ENCODE measurements at regions not wholly inside any gene's neighbourhood (a gene's known extent, or its start where the extent isn't known, plus 50 kb on each side); places are given as distances from the start of the nearest gene placed in this dataset.

DNA sequence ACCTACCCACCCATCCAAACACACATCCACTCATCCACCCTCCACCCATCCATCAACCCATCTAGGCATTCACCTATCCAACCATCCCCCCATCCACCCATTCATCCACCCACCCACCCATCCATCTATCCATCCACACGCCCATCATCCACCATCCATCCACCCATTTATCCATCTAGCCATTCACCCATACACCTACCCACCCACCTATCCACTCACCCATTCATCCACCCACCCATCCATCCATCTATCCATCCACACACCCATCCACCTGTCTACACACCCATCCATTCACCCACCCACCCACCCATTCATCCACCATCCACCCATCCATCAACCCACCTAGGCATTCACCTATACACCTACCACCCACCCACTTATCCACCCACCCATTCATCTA lies 72.6 kb upstream of the GALNT9 start:
- Mint-ChIP-seq H3K9me3 (no peaks in the 10 kb centered on the region; a peak in 2 of 5 replicates), H3K36me3 (ENCODE audit: insufficient read depth in 1 of 3, low read depth in 3 of 3) (no peaks in the 10 kb centered on the region), H3K27me3 (ENCODE audit: low read depth) (peaks cover 73% of the 10 kb centered on the region), H3K4me1 (peaks cover 3 to 22% of the 10 kb centered on the region in 2 experiments; a peak in 3 of 4 replicates), H3K4me3 (no peak overlapping the region), H3K27ac (no peak overlapping the region)
- Histone ChIP-seq H2BK5ac (ENCODE audit: insufficient read length, low read length) (no peak overlapping the region), H3K27ac (ENCODE audit: insufficient read length, low read depth, low read length) (no peak overlapping the region), H2AFZ (ENCODE audit: low read length) (no peak overlapping the region), H3K23me2 (ENCODE audit: insufficient read length, low read depth, low read length, poor library complexity, severe bottlenecking) (no peaks in the 10 kb centered on the region), H3T11ph (ENCODE audit: low read length) (no peak overlapping the region), H2BK12ac (ENCODE audit: insufficient read length, low read depth, low read length) (no peak overlapping the region), H3K56ac (ENCODE audit: insufficient read length, low read depth, low read length) (no peak overlapping the region), H3K79me1 (ENCODE audit: insufficient read depth, low read depth, low read length, poor library complexity, severe bottlenecking) (no peaks in the 10 kb centered on the region), H3K18ac (ENCODE audit: insufficient read length, low read depth, low read length) (no peak overlapping the region), H4K8ac (replicated peaks; ENCODE audit: insufficient read length, low read depth, low read length) (no peak overlapping the region), H3K14ac (ENCODE audit: insufficient read depth, low read length) (no peak overlapping the region), H3K27me3 (ENCODE audit: insufficient read depth, low read length) (peaks cover 2% of the 10 kb centered on the region; the same call in 1 of the 2 replicates), H3K23ac (ENCODE audit: insufficient read length, low read depth, low read length) (no peak overlapping the region), H3K4me1 (ENCODE audit: insufficient read depth, low read length) (no peaks in the 10 kb centered on the region), H2AK5ac (ENCODE audit: insufficient read length, low read length) (no peak overlapping the region), H3K79me2 (ENCODE audit: insufficient read depth, low read length) (no peaks in the 10 kb centered on the region), H3K9ac (ENCODE audit: extremely low read depth, insufficient read length, low read length) (no peak overlapping the region), H2BK15ac (ENCODE audit: low read depth, low read length) (no peak overlapping the region), H2BK20ac (ENCODE audit: low read depth, low read length, poor library complexity, severe bottlenecking) (no peak overlapping the region), H4K5ac (ENCODE audit: insufficient read length, low read depth, low read length) (no peak overlapping the region), H4K91ac (ENCODE audit: insufficient read length, low read depth, low read length) (no peak overlapping the region), H3K4ac (ENCODE audit: low read depth, low read length) (no peak overlapping the region), H2BK120ac (ENCODE audit: low read depth, low read length, poor library complexity, severe bottlenecking) (no peak overlapping the region), H3K4me2 (ENCODE audit: insufficient read depth, insufficient read length, low read length) (no peak overlapping the region), H3K9me3 (ENCODE audit: control insufficient read depth, low read depth, low read length) (no peaks in the 10 kb centered on the region), H4K20me1 (ENCODE audit: control insufficient read depth, insufficient read depth, insufficient read length) (no peaks in the 10 kb centered on the region)
- TF ChIP-seq, protein P1, sequence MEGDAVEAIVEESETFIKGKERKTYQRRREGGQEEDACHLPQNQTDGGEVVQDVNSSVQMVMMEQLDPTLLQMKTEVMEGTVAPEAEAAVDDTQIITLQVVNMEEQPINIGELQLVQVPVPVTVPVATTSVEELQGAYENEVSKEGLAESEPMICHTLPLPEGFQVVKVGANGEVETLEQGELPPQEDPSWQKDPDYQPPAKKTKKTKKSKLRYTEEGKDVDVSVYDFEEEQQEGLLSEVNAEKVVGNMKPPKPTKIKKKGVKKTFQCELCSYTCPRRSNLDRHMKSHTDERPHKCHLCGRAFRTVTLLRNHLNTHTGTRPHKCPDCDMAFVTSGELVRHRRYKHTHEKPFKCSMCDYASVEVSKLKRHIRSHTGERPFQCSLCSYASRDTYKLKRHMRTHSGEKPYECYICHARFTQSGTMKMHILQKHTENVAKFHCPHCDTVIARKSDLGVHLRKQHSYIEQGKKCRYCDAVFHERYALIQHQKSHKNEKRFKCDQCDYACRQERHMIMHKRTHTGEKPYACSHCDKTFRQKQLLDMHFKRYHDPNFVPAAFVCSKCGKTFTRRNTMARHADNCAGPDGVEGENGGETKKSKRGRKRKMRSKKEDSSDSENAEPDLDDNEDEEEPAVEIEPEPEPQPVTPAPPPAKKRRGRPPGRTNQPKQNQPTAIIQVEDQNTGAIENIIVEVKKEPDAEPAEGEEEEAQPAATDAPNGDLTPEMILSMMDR (conservative IDR thresholded peaks at IDR 0.05) = no peak
- no peak for DNase-seq
- WGBS (ENCODE audit: extremely low coverage, insufficient read length, low lambda C conversion rate) = no CpG with 5 or more reads among the region's 1 CpG
